ENCODE measurements at regions not wholly inside any gene's neighbourhood (a gene's known extent, or its start where the extent isn't known, plus 50 kb on each side); places are given as distances from the start of the nearest gene placed in this dataset.
A peak's percentile ranks its signal among the peaks of the same experiment; 100 is the strongest.

GRCh38 chr5:133867851-133868545 lies 100.4 kb downstream of the C5orf15 start:
- H3K27ac Mint-ChIP-seq = no peak overlapping the region
- no peak overlapping the region for H3K4me3 Mint-ChIP-seq
- H3K27me3 Mint-ChIP-seq = peaks cover 7 to 27% of the 10 kb centered on the region in 2 donors
- DNase-seq = no peak
- peaks cover 0 to 4% (median 0%) of the 10 kb centered on the region in 3 donors for H3K4me1 Mint-ChIP-seq
- ChIA-PET CTCF (interaction anchor here (1.2 to 2.1 kb wide), 3 partner anchors 26 to 444 kb away, joined by 3 to 14 read pairs (median 4); no protein-coding TSS in a partner anchor), POLR2A (no interaction called here)
- no peak overlapping the region for H3K27ac ChIP-seq (ENCODE audit: low read depth, low read length)
- no peaks in the 10 kb centered on the region for H3K9me3 Mint-ChIP-seq
- H3K27me3 ChIP-seq (ENCODE audit: insufficient read depth, low read length, poor library complexity, severe bottlenecking) = peaks cover 5% of the 10 kb centered on the region
- no peaks in the 10 kb centered on the region for H3K4me1 ChIP-seq (ENCODE audit: insufficient read depth, low read length)
- no peak overlapping the region for H3K4me3 ChIP-seq (ENCODE audit: low read length)
- no peaks in the 10 kb centered on the region for H3K9me3 ChIP-seq (ENCODE audit: low read length)
- H3K36me3 ChIP-seq (ENCODE audit: insufficient read depth, low read length) = no peaks in the 10 kb centered on the region
- no peaks in the 10 kb centered on the region for H3K36me3 Mint-ChIP-seq

- H3K27me3 ChIP-seq (ENCODE audit: insufficient read depth, low read length, poor library complexity, severe bottlenecking) = peaks cover 5% of the 10 kb centered on the region
- no peak overlapping the region for H3K4me3 ChIP-seq (ENCODE audit: low read length)
- no peaks in the 10 kb centered on the region for H3K4me1 ChIP-seq (ENCODE audit: insufficient read depth, low read length)
- no peak overlapping the region for H3K4me3 Mint-ChIP-seq
- H3K27me3 Mint-ChIP-seq = peaks cover 3 to 21% of the 10 kb centered on the region in 2 donors
- H3K9me3 ChIP-seq (ENCODE audit: low read length) = no peaks in the 10 kb centered on the region
- H3K9me3 Mint-ChIP-seq = no peaks in the 10 kb centered on the region
- POLR2A ChIA-PET = no interaction called here
- no peaks in the 10 kb centered on the region for H3K36me3 ChIP-seq (ENCODE audit: insufficient read depth, low read length)
- no peak overlapping the region for H3K27ac ChIP-seq (ENCODE audit: low read depth, low read length)
- peaks cover 0 to 4% (median 0%) of the 10 kb centered on the region in 3 donors for H3K4me1 Mint-ChIP-seq
- no peak overlapping the region for H3K27ac Mint-ChIP-seq
- H3K36me3 Mint-ChIP-seq = no peaks in the 10 kb centered on the region
- DNase-seq = no peak
- CTCF ChIA-PET = no interaction called here
Observed at GRCh38 chr5:133867341-133867740, 101.1 kb downstream of the C5orf15 start.

DNA sequence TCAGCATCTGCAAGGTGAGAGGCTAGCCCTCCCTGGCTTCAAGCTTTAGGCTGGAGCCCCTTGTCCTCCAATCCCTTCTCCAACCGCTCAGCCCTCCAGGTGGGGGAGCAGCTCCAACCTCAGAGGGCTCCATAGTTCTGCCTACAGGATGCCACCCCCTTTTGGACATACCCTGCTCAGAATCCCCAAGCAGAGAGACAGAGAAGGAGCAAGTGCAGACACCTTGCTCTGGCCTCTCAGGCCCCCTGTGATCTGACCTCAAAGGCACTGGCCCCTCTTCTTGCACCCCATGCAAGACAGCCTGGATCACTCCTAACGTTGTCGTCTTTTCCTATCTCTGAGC lies 101.6 kb downstream of the C5orf15 start:
- POLR2A ChIA-PET = no interaction called here

DNA sequence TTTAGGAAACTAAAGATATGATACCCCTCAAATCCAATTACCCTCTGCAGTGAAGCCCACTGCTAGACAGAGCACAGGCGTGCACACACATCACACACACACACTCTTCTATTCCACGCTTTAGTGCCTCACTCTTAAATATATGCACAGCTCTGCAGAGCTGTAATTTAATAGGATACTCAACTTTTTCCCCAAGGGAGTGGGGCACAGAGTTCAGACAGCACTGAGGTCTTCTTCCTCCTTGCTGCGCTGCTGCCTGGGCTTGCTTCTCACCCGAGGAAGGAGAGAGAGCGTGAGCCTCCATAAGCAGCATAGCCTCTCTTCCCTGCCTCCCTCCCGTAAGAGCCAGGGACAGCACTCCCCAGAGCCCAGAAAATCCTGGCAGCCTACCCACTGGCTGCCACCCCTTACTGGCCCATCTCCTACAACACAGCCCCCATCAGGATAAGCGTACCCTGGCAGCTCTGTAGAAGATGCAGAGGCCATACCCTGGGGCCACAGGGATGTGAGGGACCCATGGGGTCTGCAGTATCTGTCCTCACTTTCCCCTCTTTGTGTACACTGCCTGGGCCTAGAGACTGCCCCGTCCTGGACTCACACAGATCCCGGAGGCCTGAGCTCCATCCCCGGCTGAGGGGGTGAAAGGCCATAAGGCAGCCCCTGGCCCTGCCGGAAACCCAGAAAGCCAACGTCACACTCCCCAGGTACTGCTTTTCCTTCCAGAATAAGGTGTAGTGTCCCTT lies 102.1 kb downstream of the C5orf15 start:
- no peak for DNase-seq
- no peaks in the 10 kb centered on the region for H3K36me3 Mint-ChIP-seq

More for the DNA sequence above, 101.6 kb downstream of the C5orf15 start:
- no peaks in the 10 kb centered on the region for H3K9me3 ChIP-seq (ENCODE audit: low read length)
- peaks cover 5% of the 10 kb centered on the region for H3K27me3 ChIP-seq (ENCODE audit: insufficient read depth, low read length, poor library complexity, severe bottlenecking)
- Mint-ChIP-seq H3K36me3 (no peaks in the 10 kb centered on the region), H3K4me1 (peaks cover 0 to 4% (median 0%) of the 10 kb centered on the region in 3 donors), H3K9me3 (no peaks in the 10 kb centered on the region), H3K4me3 (no peak overlapping the region), H3K27ac (peak overlapping the region in 1 of 8 donors; percentile 0), H3K27me3 (peaks cover 4 to 19% of the 10 kb centered on the region in 2 donors)
- H3K36me3 ChIP-seq (ENCODE audit: insufficient read depth, low read length) = no peaks in the 10 kb centered on the region
- no peak overlapping the region for H3K4me3 ChIP-seq (ENCODE audit: low read length)
- no peak for DNase-seq
- CTCF ChIA-PET = no interaction called here
- H3K4me1 ChIP-seq (ENCODE audit: insufficient read depth, low read length) = no peaks in the 10 kb centered on the region
- H3K27ac ChIP-seq (ENCODE audit: low read depth, low read length) = no peak overlapping the region

DNA sequence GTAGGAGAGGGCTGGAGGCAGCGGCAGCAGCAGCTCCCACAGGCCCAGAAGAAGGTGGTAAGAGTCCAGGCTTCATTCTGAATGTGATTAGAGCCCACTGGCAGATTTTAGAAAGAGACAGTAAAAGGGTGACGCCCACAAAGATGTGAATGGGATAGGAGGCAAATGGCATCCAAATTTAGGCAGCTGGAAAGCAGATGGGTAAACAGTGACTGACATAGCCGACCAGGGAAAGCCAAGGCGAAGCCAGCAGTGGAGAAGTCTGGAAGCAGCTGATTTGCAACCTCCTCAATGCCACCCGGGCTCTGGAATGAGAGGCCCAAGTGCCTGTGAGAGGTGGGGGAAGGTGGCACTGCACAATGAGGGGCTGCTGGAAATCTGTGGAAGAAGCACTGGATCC lies 103.3 kb downstream of the C5orf15 start:
- no peak overlapping the region for H3K27ac Mint-ChIP-seq
- no peak overlapping the region for H3K27ac ChIP-seq (ENCODE audit: low read depth, low read length)
- no peaks in the 10 kb centered on the region for H3K4me1 ChIP-seq (ENCODE audit: insufficient read depth, low read length)
- DNase-seq = no peak
- peaks cover 5 to 11% (median 6%) of the 10 kb centered on the region in 3 donors for H3K4me1 Mint-ChIP-seq
- no peaks in the 10 kb centered on the region for H3K36me3 Mint-ChIP-seq
- POLR2A ChIA-PET = no interaction called here
- peaks cover 10 to 21% of the 10 kb centered on the region in 2 donors for H3K27me3 Mint-ChIP-seq
- H3K9me3 Mint-ChIP-seq = no peaks in the 10 kb centered on the region
- no peak overlapping the region for H3K4me3 Mint-ChIP-seq
- no peaks in the 10 kb centered on the region for H3K9me3 ChIP-seq (ENCODE audit: low read length)
- H3K27me3 ChIP-seq (ENCODE audit: insufficient read depth, low read length, poor library complexity, severe bottlenecking) = peaks cover 5% of the 10 kb centered on the region
- CTCF ChIA-PET = no interaction called here
- no peak overlapping the region for H3K4me3 ChIP-seq (ENCODE audit: low read length)
- no peaks in the 10 kb centered on the region for H3K36me3 ChIP-seq (ENCODE audit: insufficient read depth, low read length)

More for the DNA sequence above, 102.1 kb downstream of the C5orf15 start:
- no peak overlapping the region for H3K4me3 ChIP-seq (ENCODE audit: low read length)
- H3K4me3 Mint-ChIP-seq = no peak overlapping the region
- peaks cover 5% of the 10 kb centered on the region for H3K27me3 ChIP-seq (ENCODE audit: insufficient read depth, low read length, poor library complexity, severe bottlenecking)
- ChIA-PET POLR2A (no interaction called here), CTCF (no interaction called here)
- no peak overlapping the region for H3K27ac Mint-ChIP-seq
- H3K9me3 ChIP-seq (ENCODE audit: low read length) = no peaks in the 10 kb centered on the region
- no peaks in the 10 kb centered on the region for H3K9me3 Mint-ChIP-seq
- H3K27ac ChIP-seq (ENCODE audit: low read depth, low read length) = no peak overlapping the region
- H3K4me1 Mint-ChIP-seq = peaks cover 2 to 7% (median 2%) of the 10 kb centered on the region in 3 donors
- H3K27me3 Mint-ChIP-seq = peaks cover 8 to 24% of the 10 kb centered on the region in 2 donors
- H3K4me1 ChIP-seq (ENCODE audit: insufficient read depth, low read length) = no peaks in the 10 kb centered on the region
- no peaks in the 10 kb centered on the region for H3K36me3 ChIP-seq (ENCODE audit: insufficient read depth, low read length)

DNA sequence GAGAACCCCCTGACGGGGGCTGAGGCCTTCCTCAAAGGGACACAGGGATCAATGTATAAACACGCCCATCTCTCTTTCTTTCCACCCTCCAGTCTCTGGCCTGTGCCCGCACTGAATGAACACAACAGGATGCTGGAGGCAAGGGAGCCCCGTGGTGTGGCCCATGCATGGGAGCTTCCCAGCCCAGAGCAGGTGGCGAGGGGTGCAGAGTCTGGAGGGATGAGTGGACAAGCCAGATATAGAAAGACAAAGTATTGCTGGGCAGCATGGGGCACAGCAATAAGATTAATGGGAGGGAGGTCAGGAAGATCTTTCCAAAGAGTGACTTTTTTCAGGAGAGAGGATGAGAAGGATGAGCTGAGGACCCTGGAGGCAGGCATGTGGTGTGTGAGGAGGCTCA lies 103.7 kb downstream of the C5orf15 start:
- Mint-ChIP-seq H3K4me1 (peaks cover 5 to 11% (median 6%) of the 10 kb centered on the region in 3 donors), H3K36me3 (peaks cover 0 to under 1% (median 0%) of the 10 kb centered on the region in 3 donors), H3K4me3 (no peak overlapping the region), H3K9me3 (no peaks in the 10 kb centered on the region), H3K27ac (no peak overlapping the region), H3K27me3 (peaks cover 10 to 22% of the 10 kb centered on the region in 2 donors)
- H3K4me1 ChIP-seq (ENCODE audit: insufficient read depth, low read length) = no peaks in the 10 kb centered on the region
- CTCF ChIA-PET = no interaction called here
- no peak for DNase-seq
- no peaks in the 10 kb centered on the region for H3K36me3 ChIP-seq (ENCODE audit: insufficient read depth, low read length)
- POLR2A ChIA-PET = no interaction called here
- H3K27me3 ChIP-seq (ENCODE audit: insufficient read depth, low read length, poor library complexity, severe bottlenecking) = peaks cover under 1% of the 10 kb centered on the region
- no peaks in the 10 kb centered on the region for H3K9me3 ChIP-seq (ENCODE audit: low read length)
- no peak overlapping the region for H3K27ac ChIP-seq (ENCODE audit: low read depth, low read length)
- no peak overlapping the region for H3K4me3 ChIP-seq (ENCODE audit: low read length)

- no peaks in the 10 kb centered on the region for H3K4me1 ChIP-seq (ENCODE audit: insufficient read depth, low read length)
- H3K27ac Mint-ChIP-seq = no peak overlapping the region
- H3K4me3 ChIP-seq (ENCODE audit: low read length) = no peak overlapping the region
- no peaks in the 10 kb centered on the region for H3K27me3 ChIP-seq (ENCODE audit: insufficient read depth, low read length, poor library complexity, severe bottlenecking)
- no peaks in the 10 kb centered on the region for H3K9me3 ChIP-seq (ENCODE audit: low read length)
- H3K36me3 Mint-ChIP-seq = peaks cover 0 to 4% (median 0%) of the 10 kb centered on the region in 3 donors
- ChIA-PET CTCF (interaction anchor here (1.6 kb wide), 1 partner anchor 26 kb away, joined by 5 read pairs; no protein-coding TSS in a partner anchor), POLR2A (no interaction called here)
- peaks cover 0 to 3% (median 0%) of the 10 kb centered on the region in 5 donors for H3K9me3 Mint-ChIP-seq
- no peaks in the 10 kb centered on the region for H3K36me3 ChIP-seq (ENCODE audit: insufficient read depth, low read length)
- H3K27ac ChIP-seq (ENCODE audit: low read depth, low read length) = no peak overlapping the region
- peaks cover 16 to 24% of the 10 kb centered on the region in 2 donors for H3K27me3 Mint-ChIP-seq
- peaks cover 5 to 8% (median 6%) of the 10 kb centered on the region in 3 donors for H3K4me1 Mint-ChIP-seq
- no peak for DNase-seq
- no peak overlapping the region for H3K4me3 Mint-ChIP-seq
Observed at GRCh38 chr5:133863857-133864585, 104.4 kb downstream of the C5orf15 start.
